ENCODE measurements at regions not wholly inside any gene's neighbourhood (a gene's known extent, or its start where the extent isn't known, plus 50 kb on each side); places are given as distances from the start of the nearest gene placed in this dataset.

GRCh38 chr17:33970279-33970678, 284.8 kb upstream of the CCL2 start:
- TF ChIP-seq CTCF (IDR thresholded peaks at IDR 0.05) (no peak), POLR2A (IDR thresholded peaks at IDR 0.05) (no peak)

All from transverse colon (tissue), 3 donors.